ENCODE measurements at regions not wholly inside any gene's neighbourhood (a gene's known extent, or its start where the extent isn't known, plus 50 kb on each side); places are given as distances from the start of the nearest gene placed in this dataset.
"Not testable (repeated sequence)": the region's sequence is repeated elsewhere in the genome, so short reads cannot be mapped to it uniquely, and the experiment has no call there.

DNA sequence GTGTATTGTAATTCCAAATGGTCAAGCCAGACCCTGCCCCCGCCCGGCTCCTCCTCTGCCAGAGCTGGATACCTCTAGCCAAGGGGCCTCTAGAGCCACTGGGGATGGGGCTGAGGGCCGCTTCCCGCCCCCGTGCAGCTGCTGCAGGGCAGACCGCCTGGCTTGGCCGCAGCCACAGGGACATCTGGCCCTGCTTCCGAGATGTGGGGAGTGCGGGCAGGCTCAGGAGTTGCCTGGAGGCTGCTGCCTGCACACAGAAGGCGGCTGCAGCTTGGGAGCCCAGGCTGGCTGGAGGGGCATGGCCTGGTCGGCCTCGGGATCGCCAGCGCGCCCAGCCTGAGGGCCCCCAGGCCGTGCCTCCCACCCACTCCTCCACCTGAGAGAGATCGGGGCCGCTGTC lies 79.9 kb upstream of the ZNG1F start:
- not testable (repeated sequence) for H3K4me1 ChIP-seq (ENCODE audit: control insufficient read depth, low read length); H3K4me2 ChIP-seq (ENCODE audit: low read length); H3K36me3 ChIP-seq (ENCODE audit: control insufficient read depth, low read length); H3K9me2 ChIP-seq (replicated peaks; ENCODE audit: control insufficient read depth, low read length); H3K27ac ChIP-seq (ENCODE audit: low read depth, low read length); H3K9me3 ChIP-seq (ENCODE audit: control insufficient read depth, insufficient read depth, low read length); H4K20me1 ChIP-seq (ENCODE audit: control insufficient read depth, insufficient read depth, low read depth, low read length); H3F3A ChIP-seq (ENCODE audit: control insufficient read depth, insufficient read depth); H3K4me3 ChIP-seq (ENCODE audit: low read length); H3K27me3 ChIP-seq (ENCODE audit: control insufficient read depth, low read length)
- peaks cover 13% of the 10 kb centered on the region for H3K79me2 ChIP-seq (ENCODE audit: control insufficient read depth, low read length)

DNA sequence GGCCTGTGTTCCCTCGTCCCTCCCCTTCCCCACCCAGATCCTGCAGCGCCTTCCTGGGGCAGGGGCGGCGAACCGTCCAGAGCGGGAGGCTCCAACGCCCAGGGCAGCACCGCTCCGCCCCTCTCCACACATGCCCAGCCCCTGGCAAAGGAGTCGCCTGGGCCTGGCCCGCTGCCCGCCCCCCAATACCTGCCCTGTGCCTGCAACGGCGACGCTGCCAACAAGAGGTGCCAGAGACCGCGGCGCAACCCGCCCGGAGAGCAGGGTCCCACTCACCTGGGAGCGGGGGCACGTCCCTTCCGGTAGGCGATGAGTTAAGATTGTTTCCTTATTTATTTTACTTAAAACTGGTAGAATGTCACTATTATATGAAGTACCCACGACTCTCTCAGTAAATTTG lies 77.5 kb upstream of the ZNG1F start:
- H3K27me3 ChIP-seq (ENCODE audit: control insufficient read depth, low read length); H3F3A ChIP-seq (ENCODE audit: control insufficient read depth, insufficient read depth); H3K27ac ChIP-seq (ENCODE audit: low read depth, low read length); H4K20me1 ChIP-seq (ENCODE audit: control insufficient read depth, insufficient read depth, low read depth, low read length); H3K9me2 ChIP-seq (replicated peaks; ENCODE audit: control insufficient read depth, low read length); H3K9me3 ChIP-seq (ENCODE audit: control insufficient read depth, insufficient read depth, low read length); H3K36me3 ChIP-seq (ENCODE audit: control insufficient read depth, low read length); H3K4me1 ChIP-seq (ENCODE audit: control insufficient read depth, low read length); H3K4me3 ChIP-seq (ENCODE audit: low read length): not testable (repeated sequence)
- H3K4me2 ChIP-seq (ENCODE audit: low read length): peak overlapping the region; percentile 16; the same call in 1 of the 2 replicates
- peaks cover 13% of the 10 kb centered on the region for H3K79me2 ChIP-seq (ENCODE audit: control insufficient read depth, low read length)

DNA sequence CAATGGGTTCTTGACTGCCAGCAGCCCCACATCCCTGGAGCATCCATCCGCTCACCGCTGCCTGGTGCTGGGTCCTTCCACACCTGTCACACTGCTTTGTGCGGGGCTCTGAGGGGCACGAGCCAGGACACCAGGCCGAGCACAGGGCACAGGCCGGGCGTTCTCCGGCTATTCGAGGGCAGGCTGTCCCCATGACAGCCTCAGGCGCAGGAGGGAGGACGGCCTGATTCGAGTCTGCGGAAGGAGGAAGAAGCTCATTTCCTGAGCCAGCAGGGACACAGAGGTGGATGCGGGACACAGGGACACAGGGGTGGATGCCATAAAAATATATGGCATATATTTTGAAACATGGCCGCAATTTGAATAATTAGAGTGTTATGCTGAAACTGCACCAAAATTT lies 76.9 kb upstream of the ZNG1F start:
- H3F3A ChIP-seq (ENCODE audit: control insufficient read depth, insufficient read depth); H3K4me1 ChIP-seq (ENCODE audit: control insufficient read depth, low read length); H3K36me3 ChIP-seq (ENCODE audit: control insufficient read depth, low read length); H3K4me2 ChIP-seq (ENCODE audit: low read length); H3K4me3 ChIP-seq (ENCODE audit: low read length); H3K27ac ChIP-seq (ENCODE audit: low read depth, low read length); H4K20me1 ChIP-seq (ENCODE audit: control insufficient read depth, insufficient read depth, low read depth, low read length); H3K9me2 ChIP-seq (replicated peaks; ENCODE audit: control insufficient read depth, low read length); H3K9me3 ChIP-seq (ENCODE audit: control insufficient read depth, insufficient read depth, low read length); H3K27me3 ChIP-seq (ENCODE audit: control insufficient read depth, low read length); H3K79me2 ChIP-seq (ENCODE audit: control insufficient read depth, low read length): not testable (repeated sequence)

DNA sequence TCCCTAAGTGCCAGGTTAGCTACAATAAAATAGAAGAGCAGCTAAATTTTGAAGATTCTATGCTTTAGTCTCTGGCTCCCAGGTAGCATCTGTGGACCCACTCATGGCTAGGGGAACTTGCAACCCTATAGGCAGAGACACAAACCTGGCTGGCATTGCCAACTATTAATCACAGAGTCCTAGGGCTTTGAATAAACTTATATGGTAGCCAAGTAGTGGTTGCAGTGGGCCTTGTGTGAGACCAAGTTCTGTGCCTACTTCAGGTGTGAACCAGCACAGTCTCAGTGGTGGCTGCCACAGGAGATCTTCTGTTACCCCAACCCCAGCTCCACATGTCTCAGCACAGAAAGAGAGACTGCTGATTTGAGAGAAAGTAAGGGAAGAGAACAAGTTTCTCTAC lies 62.9 kb upstream of the ZNG1F start:
- not testable (repeated sequence) for H3K9me2 ChIP-seq (replicated peaks; ENCODE audit: control insufficient read depth, low read length); H3K4me2 ChIP-seq (ENCODE audit: low read length); H3K27ac ChIP-seq (ENCODE audit: low read depth, low read length); H3K4me3 ChIP-seq (ENCODE audit: low read length); H3K9me3 ChIP-seq (ENCODE audit: control insufficient read depth, insufficient read depth, low read length); H3K36me3 ChIP-seq (ENCODE audit: control insufficient read depth, low read length); H3K27me3 ChIP-seq (ENCODE audit: control insufficient read depth, low read length); H3K4me1 ChIP-seq (ENCODE audit: control insufficient read depth, low read length); H3F3A ChIP-seq (ENCODE audit: control insufficient read depth, insufficient read depth); H4K20me1 ChIP-seq (ENCODE audit: control insufficient read depth, insufficient read depth, low read depth, low read length); H3K79me2 ChIP-seq (ENCODE audit: control insufficient read depth, low read length)

DNA sequence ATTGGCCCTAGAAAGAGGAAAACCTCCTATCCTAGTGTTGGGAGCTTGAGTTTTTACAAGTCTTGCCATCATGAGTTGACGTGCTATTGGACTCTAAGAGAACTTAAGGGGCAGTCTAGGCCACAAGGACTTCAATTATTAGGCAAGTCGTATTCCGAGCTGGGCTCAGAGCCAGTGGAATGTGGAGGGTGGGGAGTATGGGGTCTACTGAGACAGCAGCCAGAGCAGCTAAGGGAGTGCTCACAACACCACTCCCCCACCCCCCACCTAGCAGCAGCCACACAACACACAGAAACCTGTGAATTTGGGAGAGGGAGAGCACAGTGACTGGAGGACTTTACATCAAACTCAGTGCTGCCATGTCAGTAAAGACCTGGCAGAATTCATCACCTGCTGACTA lies 62.0 kb upstream of the ZNG1F start:
- not testable (repeated sequence) for H3K27me3 ChIP-seq (ENCODE audit: control insufficient read depth, low read length); H3K4me1 ChIP-seq (ENCODE audit: control insufficient read depth, low read length); H4K20me1 ChIP-seq (ENCODE audit: control insufficient read depth, insufficient read depth, low read depth, low read length); H3K4me3 ChIP-seq (ENCODE audit: low read length); H3K27ac ChIP-seq (ENCODE audit: low read depth, low read length); H3K36me3 ChIP-seq (ENCODE audit: control insufficient read depth, low read length); H3K9me3 ChIP-seq (ENCODE audit: control insufficient read depth, insufficient read depth, low read length); H3K9me2 ChIP-seq (replicated peaks; ENCODE audit: control insufficient read depth, low read length); H3F3A ChIP-seq (ENCODE audit: control insufficient read depth, insufficient read depth); H3K4me2 ChIP-seq (ENCODE audit: low read length); H3K79me2 ChIP-seq (ENCODE audit: control insufficient read depth, low read length)

DNA sequence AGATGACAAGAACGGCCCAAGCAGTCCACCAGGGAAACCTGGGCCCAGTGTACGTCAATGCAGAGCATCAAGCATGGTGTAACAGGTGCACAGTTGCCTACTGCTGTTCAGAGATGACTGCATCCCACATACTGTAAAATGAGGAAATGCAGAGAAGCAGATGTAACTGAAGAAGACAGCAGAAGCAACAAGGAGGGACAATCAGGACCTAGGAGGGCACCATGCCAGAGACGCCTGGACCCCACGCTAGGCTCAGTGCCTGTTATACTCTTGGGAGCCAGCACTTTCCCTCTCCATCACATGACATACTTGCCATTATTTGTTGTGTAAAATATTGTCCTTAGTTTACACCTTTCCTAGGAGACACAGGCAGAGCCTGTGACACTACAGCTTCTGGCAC lies 57.6 kb upstream of the ZNG1F start:
- H3K4me1 ChIP-seq (ENCODE audit: control insufficient read depth, low read length); H4K20me1 ChIP-seq (ENCODE audit: control insufficient read depth, insufficient read depth, low read depth, low read length); H3K36me3 ChIP-seq (ENCODE audit: control insufficient read depth, low read length); H3K79me2 ChIP-seq (ENCODE audit: control insufficient read depth, low read length); H3F3A ChIP-seq (ENCODE audit: control insufficient read depth, insufficient read depth); H3K9me3 ChIP-seq (ENCODE audit: control insufficient read depth, insufficient read depth, low read length); H3K9me2 ChIP-seq (replicated peaks; ENCODE audit: control insufficient read depth, low read length); H3K4me2 ChIP-seq (ENCODE audit: low read length); H3K27ac ChIP-seq (ENCODE audit: low read depth, low read length); H3K27me3 ChIP-seq (ENCODE audit: control insufficient read depth, low read length); H3K4me3 ChIP-seq (ENCODE audit: low read length): not testable (repeated sequence)
